B cell (primary cell): ENCODE measurements at regions not wholly inside any gene's neighbourhood (a gene's known extent, or its start where the extent isn't known, plus 50 kb on each side); places are given as distances from the start of the nearest gene placed in this dataset.

ENCODE experiments used
- ATAC-seq: fragments of 200-7000 bp; cut with Tn5 transposase; one replicate; pipeline ENCODE4 v1.10.0; 2021; ENCODE audit warnings: low read depth, mild to moderate bottlenecking, moderate number of reproducible peaks, moderate library complexity
- CTCF ChIA-PET: fragments of 350-600 bp; sonication (Branson Sonifier 250); formaldehyde crosslinking; loops from one replicate; lab custom pipeline; 2021; ENCODE audit warnings: antibody characterized with exemption, inconsistent platforms; lab: Charles Lee
- POLR2A ChIA-PET: fragments of 350-600 bp; sonication (Branson Sonifier 250); formaldehyde crosslinking; loops from one replicate; lab custom pipeline; 2021; ENCODE audit warnings: antibody characterized with exemption; lab: Charles Lee
- DNase-seq: peaks from one replicate; pipeline ENCODE4 v3.0.0; 2013
- H2AFZ ChIP-seq: 2 replicates; pipeline ENCODE4 v1.6.1; 2012; ENCODE audit warnings: mild to moderate bottlenecking, low read depth, low read length; ENCODE audit not compliant: insufficient read depth, poor library complexity, severe bottlenecking
- H3K27ac ChIP-seq, 2 donors: 1 replicate in 1 of 2; 2 replicates in 1 of 2; pipeline ENCODE4 v1.5.1; 2012 to 2013; ENCODE audit warnings: low read length in 2 of 2, mild to moderate bottlenecking in 2 of 2, moderate library complexity in 1 of 2
- H3K27me3 ChIP-seq, 4 experiments: fragments of 200-600 bp in 1 of 4; sonication (generic) in 1 of 4; replicated peaks in 1 of 4; 1 replicate in 2 of 4; 2 replicates in 2 of 4; pipeline versions ENCODE4 v1.6.1 to v1.7.0; 2013 to 2016; ENCODE audit warnings: low read length in 3 of 4, mild to moderate bottlenecking in 2 of 4, mixed read lengths in 1 of 4, moderate library complexity in 1 of 4; ENCODE audit not compliant: insufficient read depth in 4 of 4, control insufficient read depth in 3 of 4; ENCODE audit errors: control extremely low read depth in 1 of 4
- H3K36me3 ChIP-seq, 2 experiments: replicated peaks in 1 of 2; 1 replicate in 1 of 2; 2 replicates in 1 of 2; pipeline versions ENCODE4 v1.6.1 to v1.7.1; 2013; ENCODE audit warnings: low read length in 1 of 2; ENCODE audit not compliant: insufficient read depth in 2 of 2, control insufficient read depth in 1 of 2; ENCODE audit errors: control extremely low read depth in 1 of 2, extremely low read depth in 1 of 2
- H3K4me1 ChIP-seq, 2 donors: fragments of 200-600 bp in 1 of 2; sonication (generic) in 1 of 2; 1 replicate in 1 of 2; 2 replicates in 1 of 2; pipeline versions ENCODE4 v1.5.1 to v1.6.1; 2013 to 2017; ENCODE audit warnings: low read length in 2 of 2; ENCODE audit not compliant: control insufficient read depth in 2 of 2, insufficient read depth in 2 of 2
- H3K4me2 ChIP-seq: replicated peaks from 2 replicates; pipeline ENCODE3; 2012; ENCODE audit warnings: mild to moderate bottlenecking, low read depth, low read length; ENCODE audit not compliant: poor library complexity, severe bottlenecking
- H3K4me3 ChIP-seq, 5 experiments: fragments of 200-600 bp in 1 of 5; sonication (generic) in 1 of 5; 1 replicate in 3 of 5; 2 replicates in 2 of 5; pipeline versions ENCODE4 v1.5.1 to v1.7.0; 2011 to 2016; ENCODE audit warnings: low read length in 4 of 5, mild to moderate bottlenecking in 4 of 5, low read depth in 2 of 5, control low read depth in 1 of 5, moderate library complexity in 1 of 5; ENCODE audit not compliant: insufficient read depth in 1 of 5; ENCODE audit errors: control extremely low read depth in 1 of 5, extremely low read depth in 1 of 5
- H3K79me2 ChIP-seq: fragments of 200-600 bp; sonication (generic); one replicate; pipeline ENCODE4 v1.6.0; 2016; ENCODE audit warnings: low read length; ENCODE audit not compliant: control insufficient read depth, insufficient read depth
- H3K9ac ChIP-seq: fragments of 200-600 bp; sonication (generic); 2 replicates; pipeline ENCODE4 v1.6.1; 2017; ENCODE audit warnings: mild to moderate bottlenecking, low read length, moderate library complexity
- H3K9me3 ChIP-seq, 3 donors: one replicate each; pipeline versions ENCODE4 v1.6.1 to v1.7.1; 2013; ENCODE audit warnings: low read length in 2 of 3; ENCODE audit not compliant: control insufficient read depth in 2 of 3, insufficient read depth in 1 of 3; ENCODE audit errors: control extremely low read depth in 1 of 3
- H4K20me1 ChIP-seq: 2 replicates; pipeline ENCODE4 v1.6.0; 2012; ENCODE audit warnings: mild to moderate bottlenecking, low read length; ENCODE audit not compliant: insufficient read depth, control insufficient read depth, poor library complexity, severe bottlenecking
- H3K27ac Mint-ChIP-seq: one replicate; pipeline ENCODE4 v1.8.0; 2021; ENCODE audit warnings: mixed read lengths
- H3K27me3 Mint-ChIP-seq: one replicate; pipeline ENCODE4 v1.8.0; 2021; ENCODE audit warnings: mixed read lengths
- H3K4me1 Mint-ChIP-seq: one replicate; pipeline ENCODE4 v1.8.0; 2021; ENCODE audit warnings: mixed read lengths
- H3K4me3 Mint-ChIP-seq: one replicate; pipeline ENCODE4 v1.8.0; 2021; ENCODE audit warnings: mixed read lengths
- H3K9me3 Mint-ChIP-seq: one replicate; pipeline ENCODE4 v1.8.0; 2022; ENCODE audit warnings: mixed read lengths; ENCODE audit not compliant: insufficient read depth
- CTCF ChIP-seq: fragments of 200-600 bp; IDR thresholded peaks from one replicate; pipeline ENCODE4 v1.8.0; 2022; ENCODE audit warnings: antibody characterized with exemption, mild to moderate bottlenecking
- EZH2 ChIP-seq: IDR thresholded peaks from 2 replicates; pipeline ENCODE4 v1.6.1; 2012; ENCODE audit warnings: borderline replicate concordance, low read depth, mild to moderate bottlenecking, moderate library complexity, low read length; ENCODE audit not compliant: insufficient read depth, poor library complexity, severe bottlenecking
- WGBS: methylation state at CpG from one replicate; pipeline ENCODE4 v1.1.5; 2013; ENCODE audit warnings: missing lambda C conversion rate; ENCODE audit not compliant: insufficient coverage; 5-methylcytosine and 5-hydroxymethylcytosine counted together
- intact Hi-C: fragments of 100-400 bp; cut with micrococcal nuclease; formaldehyde crosslinking; loops from one replicate; pipeline ENCODE4 v1.10.0; 2022

DNA sequence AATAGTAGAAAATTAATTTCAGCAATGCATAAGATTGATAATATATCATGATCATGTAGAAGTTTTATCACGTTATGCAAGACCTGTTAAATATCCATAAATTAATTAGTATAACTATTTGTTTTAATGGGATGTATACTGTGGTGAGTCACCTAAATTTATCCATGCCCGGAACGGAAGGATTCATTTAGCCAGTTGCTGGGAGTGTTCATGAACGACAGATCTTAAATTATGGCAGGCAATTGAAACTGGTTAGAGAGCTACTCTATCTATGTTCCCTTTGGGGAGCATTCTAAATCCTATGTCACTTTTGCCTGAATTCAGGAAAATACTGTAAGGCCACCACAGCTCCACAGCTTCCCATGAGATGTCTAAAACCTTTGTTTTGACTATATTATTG lies 1950.5 kb upstream of the AGA start:
- ChIA-PET CTCF (no interaction called here), POLR2A (no interaction called here)
- H3K9ac ChIP-seq, result no peak overlapping the region
- H3K9me3 ChIP-seq, result peaks cover 0 to 1% (median 0%) of the 10 kb centered on the region in 3 donors
- no peaks in the 10 kb centered on the region for H3K4me1 ChIP-seq
- H3K9me3 Mint-ChIP-seq, result no peaks in the 10 kb centered on the region
- TF ChIP-seq EZH2, result no peak
- TF ChIP-seq CTCF, result no peak
- ATAC-seq, result no peak
- no peak overlapping the region for H3K4me2 ChIP-seq
- no peak overlapping the region for H3K27ac ChIP-seq
- intact Hi-C loops, result no loop called here
- no peaks in the 10 kb centered on the region for H3K36me3 ChIP-seq
- no CpG with 5 or more reads among the region's 4 CpGs for WGBS
- no peak overlapping the region for H2AFZ ChIP-seq
- no peak for DNase-seq
- H3K79me2 ChIP-seq, result no peaks in the 10 kb centered on the region
- H3K27me3 ChIP-seq, result no peaks in the 10 kb centered on the region
- H3K27me3 Mint-ChIP-seq, result no peaks in the 10 kb centered on the region
- H4K20me1 ChIP-seq, result no peaks in the 10 kb centered on the region
- no peak overlapping the region for H3K27ac Mint-ChIP-seq
- H3K4me3 Mint-ChIP-seq, result no peak overlapping the region
- H3K4me1 Mint-ChIP-seq, result no peaks in the 10 kb centered on the region
- H3K4me3 ChIP-seq, result no peak overlapping the region

GRCh38 chr4:179398414-179398813 lies 1956.2 kb upstream of the AGA start:
- POLR2A ChIA-PET, result no interaction called here
- TF ChIP-seq CTCF, result no peak
- TF ChIP-seq EZH2, result no peak
- H4K20me1 ChIP-seq, result no peaks in the 10 kb centered on the region
- H3K9ac ChIP-seq, result no peak overlapping the region
- peaks cover 0 to 3% (median 0%) of the 10 kb centered on the region in 3 donors for H3K9me3 ChIP-seq
- WGBS, result 78% methylated on average over 4 of the region's 5 CpGs
- H3K79me2 ChIP-seq, result no peaks in the 10 kb centered on the region
- no peak overlapping the region for H3K27ac ChIP-seq
- no peak overlapping the region for H3K4me3 ChIP-seq
- H3K4me2 ChIP-seq, result no peak overlapping the region
- H3K27me3 ChIP-seq, result no peaks in the 10 kb centered on the region
- Mint-ChIP-seq H3K27me3 (no peaks in the 10 kb centered on the region), H3K27ac (no peak overlapping the region), H3K9me3 (no peaks in the 10 kb centered on the region), H3K4me3 (no peak overlapping the region), H3K4me1 (no peaks in the 10 kb centered on the region)
- CTCF ChIA-PET, result no interaction called here
- no peak for DNase-seq
- no peaks in the 10 kb centered on the region for H3K36me3 ChIP-seq
- no peak for ATAC-seq
- intact Hi-C loops, result no loop called here
- H2AFZ ChIP-seq, result no peak overlapping the region
- H3K4me1 ChIP-seq, result no peaks in the 10 kb centered on the region
